Activated T-cell treated with anti-CD3 and anti-CD28 coated beads, Interleukin-2, amount 50 U/mL, for 48 hours (primary cell): ENCODE measurements at regions not wholly inside any gene's neighbourhood (a gene's known extent, or its start where the extent isn't known, plus 50 kb on each side); places are given as distances from the start of the nearest gene placed in this dataset.

ENCODE experiments used
- DNase-seq, 2 experiments: peaks; one replicate each; pipeline ENCODE4 v3.0.0-alpha.2; 2020

- no peak for DNase-seq
These were observed 52.6 kb upstream of the ATP5MC3 start for GRCh38 chr2:175234153-175234552.

GRCh38 chr2:175233135-175233719 is 51.7 kb upstream of the ATP5MC3 start:
- DNase-seq: no peak
